Astrocyte of the spinal cord (primary cell): ENCODE measurements at regions not wholly inside any gene's neighbourhood (a gene's known extent, or its start where the extent isn't known, plus 50 kb on each side); places are given as distances from the start of the nearest gene placed in this dataset.

Experiments used
- DNase-seq: peaks from one replicate; pipeline ENCODE4 v3.0.0; 2011; ENCODE audit warnings: low read depth, low spot score
- H3K4me3 ChIP-seq: 2 replicates; pipeline ENCODE4 v1.5.1; 2011; ENCODE audit warnings: low read depth, mild to moderate bottlenecking, low read length, moderate library complexity
- in situ Hi-C: cut with HindIII; loops from 2 replicates; pipeline ENCODE4 v1.10.0; 2017; ENCODE audit warnings: low sequenced_read_pairs
- TF ChIP-seq, protein P1 (sequence below): IDR thresholded peaks from 2 replicates; pipeline ENCODE4 v1.5.1; 2012; ENCODE audit warnings: low read depth, mild to moderate bottlenecking, low read length, inconsistent platforms

DNA sequence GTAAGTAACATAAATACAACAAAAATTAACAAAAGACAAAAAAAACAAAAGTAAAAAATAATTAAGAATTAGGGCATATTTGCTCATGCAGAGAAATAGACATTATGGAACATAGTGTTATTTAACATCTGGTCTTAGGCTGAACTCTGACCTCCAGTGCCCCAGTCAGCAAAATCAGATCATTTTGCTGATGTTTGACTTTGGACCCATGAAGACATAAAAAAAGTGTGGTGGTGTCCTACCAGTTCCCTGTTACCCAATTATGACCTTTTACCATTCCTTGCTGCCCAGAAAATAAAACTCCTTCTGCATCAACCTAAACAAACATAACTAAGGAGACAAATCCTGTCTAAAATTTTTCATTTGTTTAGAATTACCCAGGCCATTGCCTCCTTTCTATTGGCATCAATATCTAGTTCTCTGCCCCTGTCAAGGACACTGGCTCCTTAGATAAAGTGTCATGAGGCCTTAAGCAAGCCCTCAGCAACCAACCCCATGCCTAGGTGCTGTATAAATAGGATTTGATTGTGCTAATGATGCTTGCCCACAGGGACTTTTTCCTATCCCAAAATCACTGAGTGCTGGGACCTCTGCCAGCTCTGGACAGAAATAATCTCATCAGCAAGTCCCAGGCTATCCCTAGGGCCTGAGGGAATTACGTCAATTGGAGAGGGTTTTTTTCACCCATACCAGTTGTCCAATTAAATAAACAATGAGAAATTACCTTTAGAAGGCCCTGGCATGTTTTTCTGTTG is 334.5 kb upstream of the UMPS start:
- TF ChIP-seq, protein P1, sequence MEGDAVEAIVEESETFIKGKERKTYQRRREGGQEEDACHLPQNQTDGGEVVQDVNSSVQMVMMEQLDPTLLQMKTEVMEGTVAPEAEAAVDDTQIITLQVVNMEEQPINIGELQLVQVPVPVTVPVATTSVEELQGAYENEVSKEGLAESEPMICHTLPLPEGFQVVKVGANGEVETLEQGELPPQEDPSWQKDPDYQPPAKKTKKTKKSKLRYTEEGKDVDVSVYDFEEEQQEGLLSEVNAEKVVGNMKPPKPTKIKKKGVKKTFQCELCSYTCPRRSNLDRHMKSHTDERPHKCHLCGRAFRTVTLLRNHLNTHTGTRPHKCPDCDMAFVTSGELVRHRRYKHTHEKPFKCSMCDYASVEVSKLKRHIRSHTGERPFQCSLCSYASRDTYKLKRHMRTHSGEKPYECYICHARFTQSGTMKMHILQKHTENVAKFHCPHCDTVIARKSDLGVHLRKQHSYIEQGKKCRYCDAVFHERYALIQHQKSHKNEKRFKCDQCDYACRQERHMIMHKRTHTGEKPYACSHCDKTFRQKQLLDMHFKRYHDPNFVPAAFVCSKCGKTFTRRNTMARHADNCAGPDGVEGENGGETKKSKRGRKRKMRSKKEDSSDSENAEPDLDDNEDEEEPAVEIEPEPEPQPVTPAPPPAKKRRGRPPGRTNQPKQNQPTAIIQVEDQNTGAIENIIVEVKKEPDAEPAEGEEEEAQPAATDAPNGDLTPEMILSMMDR: no peak
- H3K4me3 ChIP-seq: no peak overlapping the region
- in situ Hi-C loops: no loop called here
- no peak for DNase-seq

DNA sequence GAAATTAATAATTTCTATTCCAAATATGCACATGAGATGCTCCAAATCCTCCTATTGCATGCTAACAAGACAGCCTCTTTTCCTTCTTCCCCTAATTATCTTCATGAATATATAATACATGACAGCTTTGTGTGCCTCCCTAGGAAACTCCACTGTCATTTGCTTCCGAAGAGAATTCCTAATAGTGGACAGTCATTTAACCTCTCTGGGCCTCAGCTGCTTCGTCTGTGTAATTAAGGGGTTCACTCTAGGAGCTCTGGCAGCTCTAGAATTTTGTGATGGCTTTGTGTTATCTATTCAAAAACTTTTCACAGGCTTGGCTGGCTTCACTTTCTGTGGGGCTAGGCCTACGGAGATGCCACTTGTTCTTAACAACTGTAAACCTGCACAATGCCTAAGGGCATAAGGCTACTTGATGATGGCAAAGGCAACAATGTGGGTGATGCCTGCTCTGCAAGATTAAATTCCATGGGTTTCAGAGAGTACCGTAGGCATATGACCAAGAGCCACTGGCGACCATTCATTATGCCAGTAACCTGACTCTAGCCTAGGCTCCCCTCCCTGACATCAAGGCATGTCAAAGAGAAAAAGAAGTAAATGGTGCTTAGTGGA is 333.8 kb upstream of the UMPS start:
- in situ Hi-C loops: no loop called here
- TF ChIP-seq, protein P1: no peak
- DNase-seq: no peak
- no peak overlapping the region for H3K4me3 ChIP-seq

DNA sequence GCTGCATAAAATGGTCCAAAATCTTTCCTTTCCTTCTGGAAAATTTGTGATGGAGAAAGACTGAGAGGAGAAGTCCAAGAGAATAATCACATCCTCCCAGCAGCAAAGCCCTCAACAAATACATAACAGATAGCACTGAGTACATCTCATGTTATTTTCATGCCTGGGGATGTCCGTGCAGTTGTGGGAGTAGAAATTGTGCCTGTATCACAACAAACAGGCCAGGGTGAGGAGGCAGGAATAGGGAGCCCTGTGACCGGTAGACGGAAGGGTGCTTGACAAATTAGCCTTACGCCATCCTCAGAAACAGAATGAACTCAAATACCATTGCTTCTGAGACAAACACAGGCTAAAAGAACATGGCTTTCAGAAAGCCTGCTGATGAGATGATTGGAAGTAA is 333.2 kb upstream of the UMPS start:
- TF ChIP-seq, protein P1: no peak
- no peak for DNase-seq
- in situ Hi-C loops: no loop called here

DNA sequence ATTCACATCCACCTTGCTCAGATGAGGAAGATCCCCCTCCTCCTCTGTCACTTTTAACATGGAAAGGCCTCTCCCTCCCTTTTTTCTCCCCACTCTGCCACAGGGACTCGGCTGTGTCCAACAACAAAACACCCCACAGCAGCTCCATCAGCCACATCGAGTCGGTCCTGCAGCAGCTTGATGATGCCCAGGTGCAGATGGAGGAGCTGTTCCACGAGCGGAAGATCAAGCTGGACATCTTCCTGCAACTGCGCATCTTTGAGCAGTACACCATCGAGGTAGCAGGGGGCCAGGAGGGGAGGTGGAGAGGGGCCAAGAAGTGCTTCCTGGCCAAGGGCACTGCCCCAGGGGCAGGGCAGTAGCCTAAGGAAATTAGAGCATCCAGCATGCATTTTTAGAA is 331.7 kb upstream of the UMPS start:
- TF ChIP-seq, protein P1: no peak
- no peak for DNase-seq
- H3K4me3 ChIP-seq: no peak overlapping the region
- in situ Hi-C loops: no loop called here

More for the DNA sequence above, 333.2 kb upstream of the UMPS start:
- no peak overlapping the region for H3K4me3 ChIP-seq

DNA sequence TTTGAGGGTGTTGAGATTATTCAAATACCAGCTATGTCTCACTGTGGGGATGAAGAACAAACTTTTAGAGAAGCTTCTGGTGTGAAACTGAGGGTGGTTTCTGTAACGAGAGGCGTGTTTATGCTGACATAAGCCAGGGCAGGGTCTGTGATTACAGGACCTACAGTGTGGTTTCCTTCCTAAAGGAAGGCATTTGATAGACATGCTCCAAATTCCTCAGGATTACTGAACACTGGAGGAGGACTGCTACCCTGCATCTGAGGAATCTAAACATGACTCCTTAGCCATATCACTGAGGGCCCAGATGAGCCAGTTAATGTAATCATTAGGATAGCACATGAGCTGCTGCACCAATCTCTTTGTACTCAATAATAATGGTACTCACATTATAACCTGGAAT is 328.4 kb upstream of the UMPS start:
- DNase-seq: no peak
- TF ChIP-seq, protein P1: no peak
- H3K4me3 ChIP-seq: no peak overlapping the region
- in situ Hi-C loops: no loop called here

DNA sequence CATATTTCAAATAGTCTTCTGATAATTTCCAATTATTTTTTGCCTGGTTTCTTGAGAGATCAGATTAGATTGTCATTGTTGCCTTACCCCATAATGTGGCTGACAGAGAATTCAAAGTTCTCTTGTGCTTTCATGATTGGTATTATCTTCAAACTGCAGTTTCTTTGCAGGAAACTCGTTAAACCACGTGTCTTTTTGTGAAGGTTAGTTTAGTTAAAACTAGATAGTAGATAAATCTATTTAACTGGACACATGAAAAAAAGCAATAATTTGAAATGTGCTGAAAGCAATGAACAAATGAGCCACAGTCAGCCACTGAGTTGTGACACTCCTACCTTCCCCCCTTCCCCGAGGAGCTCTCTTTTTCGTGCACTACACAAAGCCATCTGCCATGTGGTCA is 327.5 kb upstream of the UMPS start:
- in situ Hi-C loops: no loop called here
- no peak for DNase-seq
- TF ChIP-seq, protein P1: no peak
- H3K4me3 ChIP-seq: no peak overlapping the region
